SK-N-SH treated with all-trans-retinoic acid at 6 μM for 48 hours (cell line): ENCODE measurements at regions not wholly inside any gene's neighbourhood (a gene's known extent, or its start where the extent isn't known, plus 50 kb on each side); places are given as distances from the start of the nearest gene placed in this dataset.
A peak's percentile ranks its signal among the peaks of the same experiment; 100 is the strongest.

Experiments
- ATAC-seq: fragments of 200-7000 bp; cut with Tn5 transposase; 3 replicates; pipeline ENCODE4 v1.9.1; 2020; ENCODE audit warnings: mild to moderate bottlenecking, moderate library complexity
- ARNTL ChIP-seq: fragments of 450-650 bp; formaldehyde crosslinking; IDR thresholded peaks from 2 replicates; pipeline ENCODE4 v1.5.0; 2020; ENCODE audit warnings: low read depth, mild to moderate bottlenecking, moderate library complexity, borderline replicate concordance
- BACH2 ChIP-seq: fragments of 250-450 bp; sonication (Bioruptor Pico); IDR thresholded peaks from 2 replicates; pipeline ENCODE4 v1.9.0; 2021; ENCODE audit warnings: mild to moderate bottlenecking, borderline replicate concordance
- CREB5 ChIP-seq: fragments of 250-450 bp; sonication (Bioruptor Pico); IDR thresholded peaks from 2 replicates; pipeline ENCODE4 v1.5.1; 2020; ENCODE audit warnings: low read depth, mild to moderate bottlenecking, moderate library complexity
- CSRNP3 ChIP-seq: fragments of 250-450 bp; sonication (Bioruptor Pico); IDR thresholded peaks from 2 replicates; pipeline ENCODE4 v1.5.1; 2021; ENCODE audit warnings: mild to moderate bottlenecking, moderate library complexity
- ESRRG ChIP-seq: fragments of 250-450 bp; sonication (Bioruptor Pico); IDR thresholded peaks from 2 replicates; pipeline ENCODE4 v1.6.1; 2021; ENCODE audit warnings: mild to moderate bottlenecking
- GLIS3 ChIP-seq: fragments of 250-450 bp; sonication (Bioruptor Pico); IDR thresholded peaks from 2 replicates; pipeline ENCODE4 v1.5.0; 2020; ENCODE audit warnings: mild to moderate bottlenecking, moderate library complexity
- ISL1 ChIP-seq: fragments of 250-450 bp; sonication (Bioruptor Pico); IDR thresholded peaks from 2 replicates; pipeline ENCODE4 v2.1.2; 2022; ENCODE audit warnings: mild to moderate bottlenecking, moderate library complexity
- OSR1 ChIP-seq: fragments of 250-450 bp; sonication (Bioruptor Pico); IDR thresholded peaks from 2 replicates; pipeline ENCODE4 v1.8.0; 2022; ENCODE audit warnings: moderate library complexity, mild to moderate bottlenecking, inconsistent platforms
- PATZ1 ChIP-seq: fragments of 250-450 bp; sonication (Bioruptor Pico); IDR thresholded peaks from 2 replicates; pipeline ENCODE4 v1.8.0; 2020; ENCODE audit warnings: mild to moderate bottlenecking, moderate library complexity, borderline replicate concordance
- POU6F1 ChIP-seq: fragments of 250-450 bp; sonication (Bioruptor Pico); IDR thresholded peaks from 2 replicates; pipeline ENCODE4 v1.8.0; 2021; ENCODE audit warnings: low read depth, mild to moderate bottlenecking, moderate library complexity, borderline replicate concordance
- PPARA ChIP-seq: fragments of 250-450 bp; sonication (Bioruptor Pico); IDR thresholded peaks from 2 replicates; pipeline ENCODE4 v1.5.0; 2020; ENCODE audit warnings: mild to moderate bottlenecking, borderline replicate concordance
- RARB ChIP-seq: fragments of 250-450 bp; sonication (Bioruptor Pico); IDR thresholded peaks from 2 replicates; pipeline ENCODE4 v1.8.0; 2021; ENCODE audit warnings: mild to moderate bottlenecking, moderate library complexity
- SNAI2 ChIP-seq: fragments of 250-450 bp; sonication (Bioruptor Pico); IDR thresholded peaks from 2 replicates; pipeline ENCODE4 v1.5.0; 2020; ENCODE audit warnings: mild to moderate bottlenecking, moderate library complexity
- TCF4 ChIP-seq: fragments of 250-450 bp; sonication (Bioruptor Pico); IDR thresholded peaks from 2 replicates; pipeline ENCODE4 v1.8.0; 2021; ENCODE audit warnings: mild to moderate bottlenecking, moderate library complexity, borderline replicate concordance
- TOX ChIP-seq: fragments of 250-450 bp; sonication (Bioruptor Pico); IDR thresholded peaks from 2 replicates; pipeline ENCODE4 v1.8.0; 2021; ENCODE audit warnings: mild to moderate bottlenecking, moderate library complexity, borderline replicate concordance
- TSHZ2 ChIP-seq: fragments of 250-450 bp; sonication (Bioruptor Pico); IDR thresholded peaks from 2 replicates; pipeline ENCODE4 v1.5.0; 2020; ENCODE audit warnings: mild to moderate bottlenecking, moderate library complexity
- ZFP3 ChIP-seq: fragments of 250-450 bp; sonication (Bioruptor Pico); IDR thresholded peaks from 2 replicates; pipeline ENCODE4 v1.5.0; 2020; ENCODE audit warnings: mild to moderate bottlenecking, moderate library complexity
- ZFP30 ChIP-seq: fragments of 450-650 bp; formaldehyde crosslinking; IDR thresholded peaks from 2 replicates; pipeline ENCODE4 v1.5.0; 2022; ENCODE audit warnings: mild to moderate bottlenecking, moderate library complexity
- ZNF565 ChIP-seq: fragments of 450-650 bp; formaldehyde crosslinking; conservative IDR thresholded peaks from 2 replicates; pipeline ENCODE4 v1.5.0; 2020; ENCODE audit warnings: low read depth, mild to moderate bottlenecking, moderate library complexity
- ZNF70 ChIP-seq: fragments of 450-650 bp; formaldehyde crosslinking; IDR thresholded peaks from 2 replicates; pipeline ENCODE4 v1.5.0; 2020; ENCODE audit warnings: mild to moderate bottlenecking, moderate library complexity

- no peak for TF ChIP-seq ZNF70 (CRISPR knock-in tag)
- no peak for TF ChIP-seq ESRRG (CRISPR knock-in tag)
- TF ChIP-seq SNAI2 (CRISPR knock-in tag), result no peak
- TF ChIP-seq ARNTL (CRISPR knock-in tag), result no peak
- TF ChIP-seq OSR1 (CRISPR knock-in tag), result no peak
- no peak for TF ChIP-seq POU6F1
- no peak for TF ChIP-seq PATZ1
- no peak for TF ChIP-seq TOX (CRISPR knock-in tag)
- TF ChIP-seq PPARA (CRISPR knock-in tag), result no peak
- no peak for TF ChIP-seq BACH2 (CRISPR knock-in tag)
- TF ChIP-seq TSHZ2 (CRISPR knock-in tag), result no peak
- TF ChIP-seq ISL1 (CRISPR knock-in tag), result no peak
- no peak for TF ChIP-seq GLIS3
- no peak for TF ChIP-seq TCF4 (CRISPR knock-in tag)
- TF ChIP-seq CSRNP3, result no peak
- TF ChIP-seq CREB5 (CRISPR knock-in tag), result no peak
- no peak for ATAC-seq
These were observed 154.7 kb upstream of the DOK6 start for GRCh38 chr18:69246027-69246426.

- TF ChIP-seq ISL1 (CRISPR knock-in tag) (peak; percentile 69), RARB (CRISPR knock-in tag) (no peak), ZFP30 (CRISPR knock-in tag) (no peak)
- ATAC-seq, result peak; percentile 72
These were observed 150.2 kb upstream of the DOK6 start for GRCh38 chr18:69250305-69251151.

- ATAC-seq, result peak; percentile 30; the same call in 2 of the 3 replicates
- TF ChIP-seq POU6F1, result no peak
- no peak for TF ChIP-seq ESRRG (CRISPR knock-in tag)
- TF ChIP-seq ZFP3, result no peak
- no peak for TF ChIP-seq TSHZ2 (CRISPR knock-in tag)
- TF ChIP-seq ISL1 (CRISPR knock-in tag), result no peak
- TF ChIP-seq ZNF565 (CRISPR knock-in tag), result no peak
- TF ChIP-seq TOX (CRISPR knock-in tag), result no peak
These were observed 142.7 kb upstream of the DOK6 start for GRCh38 chr18:69257861-69258458.
